ENCODE measurements at regions not wholly inside any gene's neighbourhood (a gene's known extent, or its start where the extent isn't known, plus 50 kb on each side); places are given as distances from the start of the nearest gene placed in this dataset.

GRCh38 chr9:82745919-82746318 is 317.0 kb downstream of the RASEF start:
- H3K27ac ChIP-seq (ENCODE audit: insufficient read length, low read depth, low read length) = no peak overlapping the region
- H3K4me2 ChIP-seq (ENCODE audit: insufficient read depth, insufficient read length, low read length) = no peak overlapping the region
- H4K8ac ChIP-seq (replicated peaks; ENCODE audit: insufficient read length, low read depth, low read length) = no peak overlapping the region
- H3K79me1 ChIP-seq (ENCODE audit: insufficient read depth, low read depth, low read length, poor library complexity, severe bottlenecking) = no peaks in the 10 kb centered on the region
- no peak overlapping the region for H3K14ac ChIP-seq (ENCODE audit: insufficient read depth, low read length)
- no peak overlapping the region for H2BK120ac ChIP-seq (ENCODE audit: low read depth, low read length, poor library complexity, severe bottlenecking)
- no peaks in the 10 kb centered on the region for H3K79me2 ChIP-seq (ENCODE audit: insufficient read depth, low read length)
- no peak overlapping the region for H2AFZ ChIP-seq (ENCODE audit: low read length)
- no peak for TF ChIP-seq CTCF (conservative IDR thresholded peaks at IDR 0.05)
- WGBS (ENCODE audit: extremely low coverage, insufficient read length, low lambda C conversion rate) = no CpG with 5 or more reads among the region's 2 CpGs
- H2BK12ac ChIP-seq (ENCODE audit: insufficient read length, low read depth, low read length) = no peak overlapping the region
- no peak overlapping the region for H3K4me3 Mint-ChIP-seq
- H3K9me3 Mint-ChIP-seq = no peaks in the 10 kb centered on the region; a peak in 1 of 5 replicates
- H2BK15ac ChIP-seq (ENCODE audit: low read depth, low read length) = no peak overlapping the region
- no peak for DNase-seq
- no peaks in the 10 kb centered on the region for H3K23me2 ChIP-seq (ENCODE audit: insufficient read length, low read depth, low read length, poor library complexity, severe bottlenecking)
- H3K4ac ChIP-seq (ENCODE audit: low read depth, low read length) = no peak overlapping the region
- no peaks in the 10 kb centered on the region for H4K20me1 ChIP-seq (ENCODE audit: control insufficient read depth, insufficient read depth, insufficient read length)
- no peaks in the 10 kb centered on the region for H3K9me3 ChIP-seq (ENCODE audit: control insufficient read depth, low read depth, low read length)
- H4K5ac ChIP-seq (ENCODE audit: insufficient read length, low read depth, low read length) = no peak overlapping the region
- no peak overlapping the region for H2BK5ac ChIP-seq (ENCODE audit: insufficient read length, low read length)
- H4K91ac ChIP-seq (ENCODE audit: insufficient read length, low read depth, low read length) = no peak overlapping the region
- no peak overlapping the region for H3K9ac ChIP-seq (ENCODE audit: extremely low read depth, insufficient read length, low read length)
- no peak overlapping the region for H3K18ac ChIP-seq (ENCODE audit: insufficient read length, low read depth, low read length)
- peaks cover 11% of the 10 kb centered on the region; the same call in 1 of the 2 replicates for H3K4me1 ChIP-seq (ENCODE audit: insufficient read depth, low read length)
- no peaks in the 10 kb centered on the region for H3K27me3 Mint-ChIP-seq (ENCODE audit: low read depth)
- H3K4me1 Mint-ChIP-seq = peaks cover 43 to 48% of the 10 kb centered on the region in 2 experiments
- no peak overlapping the region for H3K23ac ChIP-seq (ENCODE audit: insufficient read length, low read depth, low read length)
- no peaks in the 10 kb centered on the region for H3K36me3 Mint-ChIP-seq (ENCODE audit: insufficient read depth in 1 of 3, low read depth in 3 of 3)
- no peak overlapping the region for H2AK5ac ChIP-seq (ENCODE audit: insufficient read length, low read length)
- no peak overlapping the region for H3T11ph ChIP-seq (ENCODE audit: low read length)
- H3K56ac ChIP-seq (ENCODE audit: insufficient read length, low read depth, low read length) = no peak overlapping the region
- H2BK20ac ChIP-seq (ENCODE audit: low read depth, low read length, poor library complexity, severe bottlenecking) = no peak overlapping the region
- peaks cover 1% of the 10 kb centered on the region; the same call in 1 of the 2 replicates for H3K27me3 ChIP-seq (ENCODE audit: insufficient read depth, low read length)
- no peak overlapping the region; a peak in 1 of 7 replicates for H3K27ac Mint-ChIP-seq
